HG02870 (cell line): ENCODE measurements at regions not wholly inside any gene's neighbourhood (a gene's known extent, or its start where the extent isn't known, plus 50 kb on each side); places are given as distances from the start of the nearest gene placed in this dataset.
"Not testable (repeated sequence)": the region's sequence is repeated elsewhere in the genome, so short reads cannot be mapped to it uniquely, and the experiment has no call there.

Experiments used
- ATAC-seq: cut with Tn5 transposase; IDR thresholded peaks from one replicate; pipeline ENCODE4 v1.9.1; 2021; ENCODE audit warnings: mild to moderate bottlenecking, moderate library complexity; ENCODE audit not compliant: unreplicated experiment

DNA sequence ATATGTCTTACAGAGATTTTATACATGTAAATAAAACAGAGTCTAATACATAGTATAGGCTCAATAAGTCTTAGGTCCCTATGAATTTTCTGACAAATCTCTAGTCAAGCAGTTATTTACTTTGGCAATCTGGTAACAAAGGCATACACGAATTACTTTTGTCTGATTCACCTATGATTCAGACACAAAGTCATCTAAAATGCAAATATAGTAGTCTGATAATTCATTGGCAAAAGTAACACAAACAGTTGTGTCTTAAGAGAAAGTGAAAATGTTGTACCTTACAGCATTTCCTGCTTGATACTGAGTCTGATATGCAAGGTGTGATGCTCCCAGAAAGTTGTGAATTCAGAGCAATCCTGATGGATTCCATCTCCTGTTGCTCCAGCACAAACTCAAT lies 209.4 kb upstream of the PRSS1 start:
- no peak for ATAC-seq

DNA sequence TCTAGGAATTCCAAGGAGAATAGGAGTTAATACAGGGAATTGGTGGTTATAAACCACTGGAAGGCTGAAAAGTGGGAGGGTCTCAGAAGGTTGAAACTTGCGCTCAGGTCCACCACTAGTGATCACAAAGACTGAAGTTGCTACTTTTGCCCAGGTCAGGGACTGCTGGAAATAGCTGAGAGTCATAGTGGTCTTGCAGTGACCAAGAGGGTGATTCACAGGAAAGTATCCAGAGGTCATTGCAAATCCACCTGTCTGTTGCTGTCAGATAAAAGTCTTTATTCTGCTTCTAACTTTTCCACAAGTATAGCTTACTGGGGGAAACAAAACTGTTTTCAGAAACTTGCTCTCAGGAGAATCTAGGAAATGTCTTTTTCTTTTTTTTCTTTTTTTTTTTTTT lies 211.5 kb upstream of the PRSS1 start:
- no peak for ATAC-seq

DNA sequence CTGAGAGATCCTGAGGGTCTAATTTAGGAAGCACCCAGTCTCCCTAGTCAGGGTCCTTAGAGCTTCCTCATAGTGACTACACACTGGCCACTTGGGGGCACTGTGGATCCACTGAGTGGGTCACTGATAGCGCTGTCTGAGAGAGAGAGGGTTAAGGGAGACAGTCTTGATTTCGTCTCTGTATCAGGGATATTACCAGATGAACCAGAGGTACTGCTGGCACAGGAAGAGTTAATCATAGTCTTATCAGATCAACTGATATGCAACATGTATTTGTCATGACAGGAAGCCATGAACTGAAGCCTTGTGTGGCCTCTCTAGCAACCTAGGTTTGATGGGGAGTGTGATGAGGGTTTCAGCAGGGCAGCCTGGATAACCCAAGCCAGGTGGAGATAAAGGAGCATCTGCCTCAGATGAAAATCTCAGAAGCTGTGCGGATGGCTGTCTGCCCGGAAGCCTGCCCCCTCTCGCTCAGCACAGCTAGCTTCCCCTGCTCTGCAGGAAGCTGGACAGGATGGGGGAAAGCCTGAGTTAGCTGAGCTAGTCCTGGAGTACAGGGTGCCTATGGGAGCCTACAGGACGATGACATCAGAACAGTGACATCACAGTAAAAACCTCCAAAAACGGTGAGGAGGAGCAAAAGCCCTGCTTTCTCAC lies 214.0 kb upstream of the PRSS1 start:
- ATAC-seq, result peak; percentile 95

DNA sequence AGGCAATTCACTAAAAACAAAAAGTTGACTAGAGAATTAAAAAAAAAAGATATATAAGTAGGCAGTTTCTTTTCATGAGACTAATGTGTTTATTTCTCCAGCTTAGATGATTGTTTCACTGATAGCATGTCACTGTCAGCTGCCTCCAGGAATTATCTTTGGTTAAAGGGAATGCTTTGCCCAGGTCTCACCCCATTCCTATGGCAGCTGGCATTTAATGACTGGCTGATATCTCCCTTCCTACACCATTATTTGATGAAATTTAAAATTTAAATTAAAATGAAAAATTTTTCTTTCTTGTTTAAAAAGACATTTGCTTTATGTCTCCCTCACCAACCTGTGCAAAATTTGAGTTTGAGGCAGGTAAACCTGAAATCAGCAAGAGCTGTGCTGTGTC lies 214.5 kb upstream of the PRSS1 start:
- no peak for ATAC-seq

DNA sequence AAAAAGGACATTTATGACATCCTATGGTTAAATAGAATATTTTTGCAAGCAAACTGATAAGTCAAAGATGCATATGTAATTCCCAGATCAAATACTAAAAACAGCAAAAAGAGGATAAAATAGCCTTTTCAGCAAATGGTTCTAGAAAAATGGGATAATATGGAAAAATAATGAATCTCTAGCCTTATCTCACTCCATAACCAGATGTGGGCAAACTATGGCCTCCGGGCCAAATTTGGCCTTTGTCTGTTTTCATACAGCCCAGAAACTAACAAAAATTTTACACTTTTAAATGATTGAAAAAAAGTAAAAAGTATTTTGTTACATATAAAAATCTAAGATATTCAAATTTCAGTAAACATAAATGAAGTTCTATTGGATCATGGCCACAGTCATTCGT lies 215.4 kb upstream of the PRSS1 start:
- ATAC-seq, result no peak

DNA sequence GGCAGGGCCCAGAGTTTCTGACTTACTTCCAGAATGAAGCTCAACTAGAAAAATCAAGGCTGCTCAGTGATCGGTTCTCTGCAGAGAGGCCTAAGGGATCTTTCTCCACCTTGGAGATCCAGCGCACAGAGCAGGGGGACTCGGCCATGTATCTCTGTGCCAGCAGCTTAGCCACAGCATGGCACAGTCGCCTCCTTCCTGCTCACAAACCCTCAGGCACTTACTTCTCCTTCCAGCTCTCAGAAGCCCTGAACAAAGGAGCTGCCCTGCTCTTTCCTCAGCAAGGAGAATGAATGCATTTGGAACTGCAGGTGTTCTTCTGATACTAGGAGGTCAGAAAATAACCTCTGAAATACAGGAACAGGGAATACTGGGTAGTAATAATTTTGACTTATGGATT lies 219.7 kb upstream of the PRSS1 start:
- ATAC-seq, result no peak

DNA sequence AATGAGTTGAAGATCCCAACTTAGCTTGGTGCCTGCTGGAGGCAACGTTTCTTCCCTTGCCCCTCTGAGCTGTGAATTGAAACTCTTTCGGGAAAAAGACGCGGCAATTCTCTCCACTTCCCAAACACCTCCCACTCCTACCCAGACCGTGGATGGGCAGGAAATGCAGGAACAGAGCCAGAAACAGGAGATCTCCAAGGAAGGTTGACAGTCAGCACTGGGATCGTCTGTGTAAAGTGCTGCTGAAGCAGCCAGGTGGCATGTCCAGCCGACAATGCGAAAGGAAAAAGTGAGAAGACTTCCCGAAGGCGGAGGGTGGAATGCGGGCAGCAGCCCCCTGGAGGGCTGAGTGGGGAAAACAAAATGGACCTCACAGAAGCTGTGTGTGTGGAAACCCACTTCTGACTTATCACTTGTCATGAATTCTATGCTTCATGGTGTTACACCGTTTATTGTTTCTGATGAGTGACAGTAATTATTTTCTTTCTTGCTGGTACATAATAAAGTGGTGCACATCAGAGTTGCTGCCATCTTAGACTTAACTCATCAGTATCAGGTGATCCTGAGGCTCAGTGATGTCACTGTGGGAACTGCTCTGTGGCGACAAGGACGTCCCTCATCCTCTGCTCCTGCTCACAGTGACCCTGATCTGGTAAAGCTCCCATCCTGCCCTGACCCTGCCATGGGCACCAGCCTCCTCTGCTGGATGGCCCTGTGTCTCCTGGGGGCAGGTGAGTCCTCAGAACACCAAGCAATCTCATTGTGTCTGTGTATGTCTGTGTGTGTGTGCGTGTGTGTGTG lies 220.5 kb upstream of the PRSS1 start:
- ATAC-seq, result no peak

DNA sequence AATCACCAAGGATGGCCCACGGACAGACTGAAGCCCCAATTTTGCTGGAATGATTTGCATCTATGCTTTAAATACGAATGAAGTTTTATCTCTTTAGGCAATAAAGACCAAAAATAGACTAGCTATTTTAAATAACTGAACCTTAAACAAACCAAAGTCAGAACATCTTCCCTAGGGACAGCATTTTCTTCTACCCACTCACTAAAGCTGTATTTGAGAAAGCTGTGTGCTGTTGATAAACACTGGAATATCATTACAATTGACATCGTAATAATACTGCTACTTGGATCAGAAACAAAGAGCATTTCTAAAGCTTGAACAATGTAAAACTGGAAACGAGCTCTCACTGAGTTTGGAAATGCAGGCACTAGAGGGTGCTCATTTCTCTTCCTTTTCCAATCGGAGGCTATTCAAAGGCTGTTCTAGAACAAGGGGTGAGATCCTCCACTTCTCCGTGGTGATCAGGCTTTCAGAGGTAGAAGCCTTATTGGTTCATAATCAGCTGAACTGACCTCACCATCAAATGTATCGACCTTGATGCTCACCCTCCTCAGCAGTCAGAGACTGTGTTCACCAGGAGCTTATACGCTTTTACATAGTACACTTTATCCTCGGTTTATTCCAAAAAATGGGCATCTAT lies 225.3 kb upstream of the PRSS1 start:
- no peak for ATAC-seq

DNA sequence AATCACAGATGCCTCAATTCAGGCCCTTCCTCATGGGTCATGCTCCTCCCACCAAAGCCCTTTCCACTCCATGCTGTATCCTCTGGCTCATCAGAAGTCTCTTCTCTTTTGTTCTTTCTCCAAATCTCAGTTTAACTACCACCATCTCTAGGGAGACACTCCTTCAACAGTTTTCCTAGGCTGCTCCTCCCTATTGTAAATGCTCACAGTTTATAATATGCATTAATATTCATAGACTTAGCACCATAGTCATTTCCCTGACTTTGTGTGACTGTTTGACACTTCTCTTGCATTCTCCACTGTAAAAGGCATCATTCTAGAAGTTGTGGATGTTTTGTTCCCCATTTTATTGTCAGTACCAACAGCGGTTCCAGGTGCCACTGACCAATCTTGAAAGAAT lies 226.5 kb upstream of the PRSS1 start:
- ATAC-seq, result no peak

DNA sequence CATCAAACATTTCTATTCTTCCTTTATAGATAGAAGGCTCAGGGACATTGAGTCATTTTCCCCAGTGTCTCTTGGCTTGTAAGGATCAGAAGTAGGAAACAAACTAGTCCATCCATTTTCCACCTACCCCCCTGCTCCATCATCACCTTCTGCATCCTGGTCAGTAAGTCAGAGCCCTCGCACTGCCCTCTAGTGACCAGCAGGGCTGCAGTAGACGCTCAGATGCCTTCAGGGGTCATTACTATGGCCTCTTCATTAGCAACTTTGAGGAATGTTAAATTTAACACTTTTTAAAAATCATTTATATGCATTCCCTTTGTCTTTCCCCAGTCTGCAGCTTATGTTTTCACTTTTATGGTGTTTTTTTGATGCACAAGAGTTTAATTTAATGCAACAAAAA lies 228.4 kb upstream of the PRSS1 start:
- not testable (repeated sequence) for ATAC-seq

DNA sequence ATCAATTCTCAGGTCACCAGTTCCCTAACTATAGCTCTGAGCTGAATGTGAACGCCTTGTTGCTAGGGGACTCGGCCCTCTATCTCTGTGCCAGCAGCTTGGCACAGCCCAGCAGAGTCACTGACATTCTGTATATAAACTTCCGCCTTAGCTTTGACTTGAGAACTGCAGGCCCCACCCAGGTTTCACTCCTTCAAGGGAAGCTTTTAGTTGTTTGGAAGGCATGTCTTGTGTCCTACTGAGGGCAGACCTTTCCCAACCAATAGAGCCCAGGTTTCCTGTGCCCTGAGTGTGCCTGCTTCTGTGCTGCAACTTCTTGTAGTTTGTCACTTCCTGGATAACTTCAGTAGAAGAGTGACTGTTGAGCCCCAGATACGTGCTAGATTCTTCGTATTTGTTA lies 228.8 kb upstream of the PRSS1 start:
- not testable (repeated sequence) for ATAC-seq

DNA sequence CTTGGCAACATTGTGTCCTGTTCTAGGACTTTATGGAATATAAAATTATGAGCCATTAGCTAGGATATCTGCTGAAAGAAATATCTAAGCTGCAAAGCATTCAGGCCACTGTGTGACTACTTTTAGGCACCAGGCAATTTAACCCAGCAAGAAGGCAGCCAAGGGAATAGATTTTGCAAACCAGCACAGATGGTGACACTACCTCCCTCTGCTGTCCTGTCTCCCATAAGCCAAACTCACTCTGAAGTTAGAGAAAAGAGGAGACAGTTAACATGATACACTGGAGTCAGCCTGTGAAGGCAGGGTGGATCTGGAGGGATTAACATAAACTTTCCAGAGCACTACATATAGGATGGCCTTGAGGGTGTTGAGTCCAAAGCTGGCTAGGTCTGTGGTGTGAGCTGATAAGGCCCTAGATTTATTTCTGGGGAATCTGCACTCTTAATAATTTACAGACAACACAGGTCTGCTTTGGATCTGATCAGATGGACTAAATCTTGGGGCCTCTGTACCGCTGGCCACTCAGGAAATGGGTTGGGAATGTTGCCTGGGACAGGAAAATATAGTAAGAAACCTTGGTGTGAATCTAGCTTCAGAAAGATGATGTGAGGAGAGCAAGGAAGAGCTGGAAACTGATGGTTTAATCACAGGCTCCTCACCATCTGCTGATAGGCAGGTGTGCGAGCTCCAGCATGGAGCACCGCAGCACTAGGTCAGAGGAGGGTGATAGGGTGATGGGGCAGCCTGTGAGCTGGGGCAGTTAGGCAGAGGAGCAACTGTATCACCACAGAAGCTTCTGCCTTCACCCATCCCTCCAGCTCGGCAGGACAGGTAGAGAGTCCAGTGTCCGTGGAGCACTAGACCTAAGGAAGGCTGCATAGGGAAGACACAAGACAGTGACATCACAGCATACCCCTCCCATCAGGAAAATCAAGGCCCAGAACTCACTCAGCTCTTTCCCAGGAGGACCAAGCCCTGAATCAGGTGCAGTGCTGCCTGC lies 229.9 kb upstream of the PRSS1 start:
- no peak for ATAC-seq

DNA sequence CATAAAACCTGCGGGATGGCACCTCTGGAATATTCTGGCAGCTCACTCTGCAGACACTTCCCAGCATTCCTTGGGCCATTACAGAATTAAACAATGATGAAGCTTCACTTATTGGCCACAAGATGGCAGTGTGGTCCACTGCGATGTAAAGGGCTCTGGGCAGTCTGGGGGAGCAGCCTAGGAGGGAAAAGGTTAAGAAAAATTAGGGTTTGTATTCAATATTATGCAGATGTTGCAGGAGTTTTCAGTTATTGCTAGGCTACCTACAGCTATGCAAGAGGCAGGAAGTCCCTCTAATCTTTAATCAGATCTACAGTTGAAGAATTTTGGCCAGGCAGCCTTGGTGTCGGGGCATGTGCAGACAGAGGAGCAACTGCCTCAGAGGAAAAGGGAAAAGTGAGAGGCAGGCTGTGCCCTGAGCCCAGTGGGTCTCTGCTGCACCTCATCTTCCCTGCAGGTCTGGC lies 233.2 kb upstream of the PRSS1 start:
- ATAC-seq, result peak; percentile 93

DNA sequence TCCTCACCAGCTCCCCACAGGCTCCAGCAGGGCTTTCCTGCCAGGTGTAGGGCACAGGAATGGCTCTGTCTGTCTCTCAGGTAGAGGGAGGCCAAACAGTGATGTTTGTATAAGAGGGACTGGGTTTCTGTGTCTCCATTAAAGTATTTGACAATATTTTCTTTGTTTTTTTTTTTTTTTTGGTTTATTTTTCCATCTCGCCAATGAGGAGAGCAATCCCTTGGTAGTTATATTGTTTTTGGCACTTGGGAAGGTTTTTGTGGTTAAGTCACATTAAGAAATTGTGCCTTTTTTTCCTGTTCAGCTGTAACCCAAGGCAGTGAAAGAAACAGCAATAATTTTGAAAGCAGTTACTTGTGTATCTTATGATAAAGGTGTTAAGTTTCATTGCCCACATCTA lies 234.6 kb upstream of the PRSS1 start:
- ATAC-seq, result not testable (repeated sequence)

DNA sequence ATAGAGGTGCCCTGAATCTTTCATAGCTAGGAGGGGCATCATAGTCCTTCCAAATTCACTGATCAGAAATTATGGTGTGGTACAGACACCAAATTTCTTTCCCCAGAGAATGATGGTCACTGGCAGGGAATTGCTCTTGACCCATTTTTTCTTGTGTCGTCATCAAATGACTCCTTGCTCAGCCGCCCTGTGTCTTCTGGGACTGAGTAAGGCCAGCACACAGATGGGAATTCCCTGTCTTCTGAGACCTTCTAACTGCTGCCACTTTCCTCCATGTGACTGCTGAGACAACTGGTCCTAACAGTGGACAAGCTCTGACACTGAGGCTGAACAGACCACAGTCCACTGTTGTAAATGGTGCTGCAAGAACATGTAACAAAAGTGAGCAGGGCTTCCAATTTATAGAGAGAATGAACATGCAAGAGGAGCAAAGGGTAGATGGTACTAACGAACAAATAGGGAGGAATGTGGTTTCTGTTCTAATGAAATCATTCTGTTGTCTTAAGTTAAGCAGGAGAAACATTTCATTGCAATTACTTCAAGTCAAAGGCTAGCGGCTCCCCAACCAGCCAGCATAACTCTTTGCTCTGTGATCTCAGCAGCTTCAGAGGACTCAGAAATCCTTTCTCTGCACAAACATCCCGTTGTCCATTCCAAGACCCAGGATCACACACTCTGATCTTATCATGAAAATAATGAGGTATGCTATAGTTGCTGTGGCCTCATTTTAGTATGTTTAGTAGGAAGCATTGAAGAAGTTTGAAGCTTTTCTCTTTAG lies 235.9 kb upstream of the PRSS1 start:
- no peak for ATAC-seq

DNA sequence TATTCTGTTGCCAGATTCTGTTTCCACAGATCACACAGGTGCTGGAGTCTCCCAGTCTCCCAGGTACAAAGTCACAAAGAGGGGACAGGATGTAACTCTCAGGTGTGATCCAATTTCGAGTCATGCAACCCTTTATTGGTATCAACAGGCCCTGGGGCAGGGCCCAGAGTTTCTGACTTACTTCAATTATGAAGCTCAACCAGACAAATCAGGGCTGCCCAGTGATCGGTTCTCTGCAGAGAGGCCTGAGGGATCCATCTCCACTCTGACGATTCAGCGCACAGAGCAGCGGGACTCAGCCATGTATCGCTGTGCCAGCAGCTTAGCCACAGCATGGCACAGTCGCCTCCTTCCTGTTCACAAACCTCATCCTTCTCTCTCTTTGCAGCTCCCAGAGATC lies 237.5 kb upstream of the PRSS1 start:
- no peak for ATAC-seq

DNA sequence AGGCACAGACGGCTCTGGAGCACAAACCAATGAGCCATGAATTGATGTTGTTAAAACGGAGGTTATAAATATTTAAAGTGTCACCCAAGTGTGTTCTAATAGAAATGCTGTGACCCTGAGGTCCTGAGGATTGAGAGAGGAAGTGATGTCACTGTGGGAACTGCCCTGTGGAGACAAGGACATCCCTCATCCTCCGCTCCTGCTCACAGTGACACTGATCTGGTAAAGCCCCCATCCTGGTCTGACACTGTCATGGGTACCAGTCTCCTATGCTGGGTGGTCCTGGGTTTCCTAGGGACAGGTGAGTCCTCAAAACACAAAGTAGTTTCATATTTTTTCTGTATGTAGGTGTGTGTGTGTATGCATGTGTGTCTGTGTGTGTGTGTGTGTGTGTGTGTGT lies 237.9 kb upstream of the PRSS1 start:
- ATAC-seq, result no peak

DNA sequence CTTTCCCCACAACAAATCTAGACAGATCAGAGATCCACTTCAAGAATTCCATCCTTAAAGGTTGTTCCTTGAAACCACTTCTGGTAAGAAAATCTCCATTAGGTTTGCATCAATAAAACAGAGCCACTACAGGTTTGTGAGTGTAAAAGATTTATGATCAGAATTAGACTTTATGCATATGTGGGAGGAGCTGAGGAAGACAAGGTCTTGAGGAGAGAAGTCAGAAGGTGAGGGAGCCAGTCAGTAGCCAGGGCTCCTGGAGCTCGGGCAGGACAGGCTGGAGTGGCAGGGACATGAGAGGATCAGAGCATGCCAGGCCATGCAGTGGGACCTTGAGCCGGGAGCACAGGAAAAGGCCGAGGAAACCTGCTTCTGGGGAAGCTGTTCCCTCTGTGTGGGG lies 240.0 kb upstream of the PRSS1 start:
- not testable (repeated sequence) for ATAC-seq

DNA sequence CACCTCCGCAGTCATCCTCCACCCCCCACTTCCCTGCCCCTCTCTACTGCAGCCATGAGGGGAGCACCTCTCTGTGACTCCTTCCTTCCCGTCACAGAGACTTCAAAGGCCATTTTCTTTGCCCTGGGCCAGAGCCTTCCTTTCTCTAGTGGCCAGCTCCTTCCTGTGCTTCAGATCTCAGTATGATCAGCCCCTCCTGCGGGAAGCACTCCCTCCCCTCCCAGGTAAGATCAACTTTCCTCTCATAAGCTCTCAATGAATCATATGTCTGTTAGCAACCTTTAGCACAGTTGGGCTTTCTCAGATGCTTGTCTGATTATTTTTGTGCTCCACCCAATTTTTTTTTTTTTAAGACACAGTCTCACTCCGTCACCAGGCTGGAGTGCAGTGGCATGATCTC lies 241.0 kb upstream of the PRSS1 start:
- no peak for ATAC-seq

DNA sequence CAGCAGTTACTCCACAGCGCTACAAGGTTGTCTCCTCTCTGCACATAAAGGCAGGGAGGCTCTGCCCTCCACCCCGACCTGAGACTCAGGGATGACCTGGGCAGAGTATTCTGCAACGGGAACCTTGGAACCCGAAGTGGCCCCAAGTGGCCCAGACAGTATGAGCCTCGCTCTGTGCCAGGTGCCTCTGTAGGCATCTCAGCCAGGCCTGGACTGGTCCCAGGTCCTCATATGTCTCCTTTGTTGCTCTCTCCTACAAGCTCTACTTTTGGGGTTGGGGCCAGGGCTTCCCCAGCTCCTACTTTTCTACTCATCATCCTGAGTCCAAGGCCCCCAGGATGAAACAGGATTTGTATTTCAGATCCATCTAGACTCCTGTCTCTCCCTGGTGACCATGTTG lies 241.5 kb upstream of the PRSS1 start:
- ATAC-seq, result no peak
